Fibroblast of skin of back (primary cell): ENCODE measurements at regions not wholly inside any gene's neighbourhood (a gene's known extent, or its start where the extent isn't known, plus 50 kb on each side); places are given as distances from the start of the nearest gene placed in this dataset.

Experiments
- DNase-seq: peaks from one replicate; pipeline ENCODE4 v3.0.0-alpha.2; 2013

- DNase-seq: no peak
Measured at GRCh38 chr2:187056416-187057334, 207.7 kb upstream of the ZSWIM2 start.

DNA sequence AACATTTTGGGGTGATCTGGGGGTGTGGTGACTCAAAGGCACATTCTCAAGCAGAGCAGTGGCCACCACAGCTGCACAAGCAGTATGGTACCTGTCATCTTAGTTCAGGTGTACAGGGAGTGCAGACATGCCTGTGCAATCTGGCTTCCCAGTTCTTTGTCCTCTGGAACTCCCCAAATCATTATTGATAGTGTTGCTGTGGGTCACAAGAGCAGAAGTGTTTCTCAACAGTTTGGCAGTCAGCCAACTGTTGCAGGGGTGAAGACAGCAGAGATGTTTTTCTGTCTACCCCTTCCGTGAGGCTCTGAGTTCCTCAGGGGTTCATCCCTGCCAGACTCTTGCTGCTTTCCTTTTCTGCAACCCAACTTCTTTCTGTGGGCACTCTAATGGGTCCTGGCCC, 206.5 kb upstream of the ZSWIM2 start:
- DNase-seq: peak; percentile 5

DNA sequence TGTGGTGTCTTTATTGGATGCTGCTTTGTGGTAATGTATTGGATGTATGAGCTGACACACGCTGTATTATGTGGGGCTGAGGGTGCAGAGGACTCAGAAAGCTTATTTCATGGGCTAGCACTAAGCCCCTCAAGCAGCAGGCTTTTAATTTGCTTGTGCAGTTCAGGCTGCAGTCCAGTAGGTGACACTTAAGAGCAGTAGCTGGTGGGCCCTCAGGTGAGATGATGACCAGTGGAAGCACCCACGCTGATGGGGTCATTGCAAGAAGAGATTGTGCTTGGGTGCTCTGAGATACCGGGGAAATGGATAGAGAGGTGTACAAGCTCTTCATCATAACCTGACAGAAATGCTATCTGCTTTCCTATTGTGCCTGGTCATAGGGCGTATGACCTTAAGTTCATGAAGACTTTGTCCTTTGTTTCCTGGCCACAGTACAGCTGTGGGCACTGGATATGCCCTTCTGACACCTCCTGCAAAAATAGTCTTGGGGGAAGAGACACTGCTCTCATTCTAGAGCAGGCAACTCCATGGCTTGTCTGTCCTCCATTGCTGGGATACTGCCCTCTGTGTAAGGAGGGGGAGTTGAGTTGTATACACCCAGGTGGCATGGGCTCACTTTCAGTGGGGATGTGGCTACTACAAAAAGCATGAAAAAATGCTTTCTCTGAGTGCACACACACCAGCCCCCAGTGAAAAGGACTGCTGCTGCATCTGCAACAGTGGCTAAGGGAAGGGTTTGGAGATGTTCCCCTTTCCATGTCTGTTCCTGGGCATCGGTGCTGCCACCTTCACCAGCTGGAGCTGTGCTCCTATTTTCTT, 205.7 kb upstream of the ZSWIM2 start:
- DNase-seq: no peak

DNA sequence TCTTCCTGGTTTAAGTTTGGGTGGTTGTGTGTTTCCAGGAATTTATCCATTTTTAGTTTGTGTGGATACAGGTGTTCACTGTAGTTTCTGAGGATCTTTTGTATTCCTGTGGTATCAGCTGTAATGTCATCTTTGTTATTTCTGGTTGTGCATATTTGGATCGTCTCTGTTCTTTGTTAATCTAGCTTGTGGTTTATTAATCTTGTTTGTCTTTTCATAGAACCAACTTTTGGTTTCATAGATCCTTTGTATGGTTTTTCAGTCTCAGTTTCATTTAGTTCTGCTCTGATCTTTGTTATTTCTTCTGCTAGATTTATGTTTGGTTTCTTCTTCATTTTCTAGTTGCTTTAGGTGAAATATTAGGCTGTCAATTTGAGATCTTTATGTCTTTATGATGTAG, 202.4 kb upstream of the ZSWIM2 start:
- DNase-seq: no peak

DNA sequence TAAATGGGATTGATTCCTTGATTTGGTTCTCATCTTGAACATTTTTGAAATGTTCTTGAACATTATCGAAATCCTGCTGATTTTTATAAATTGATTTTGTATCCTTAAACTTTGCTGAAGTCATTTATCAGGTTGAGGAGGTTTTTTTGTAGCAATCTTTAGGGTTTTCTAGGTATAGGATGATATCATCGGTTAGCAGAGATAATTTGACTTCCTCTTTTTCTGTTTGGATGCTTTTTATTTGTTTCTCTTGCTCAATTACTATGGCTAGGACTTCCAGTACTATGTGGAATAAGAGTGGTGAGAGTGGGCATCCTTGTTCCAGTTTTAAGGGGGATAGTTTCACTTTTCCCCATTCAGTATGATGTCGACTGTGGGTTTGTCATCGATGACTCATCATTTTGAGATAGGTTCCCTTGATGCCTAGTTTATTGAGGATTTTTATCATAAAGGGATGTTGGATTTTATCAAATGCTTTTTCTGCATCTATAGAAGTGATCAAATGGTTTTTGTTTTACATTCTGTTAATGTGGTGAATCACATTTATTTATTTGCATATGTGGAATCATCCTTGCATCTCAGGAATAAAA, 201.5 kb upstream of the ZSWIM2 start:
- no peak for DNase-seq

GRCh38 chr2:187037310-187037709, 188.3 kb upstream of the ZSWIM2 start:
- no peak for DNase-seq

DNA sequence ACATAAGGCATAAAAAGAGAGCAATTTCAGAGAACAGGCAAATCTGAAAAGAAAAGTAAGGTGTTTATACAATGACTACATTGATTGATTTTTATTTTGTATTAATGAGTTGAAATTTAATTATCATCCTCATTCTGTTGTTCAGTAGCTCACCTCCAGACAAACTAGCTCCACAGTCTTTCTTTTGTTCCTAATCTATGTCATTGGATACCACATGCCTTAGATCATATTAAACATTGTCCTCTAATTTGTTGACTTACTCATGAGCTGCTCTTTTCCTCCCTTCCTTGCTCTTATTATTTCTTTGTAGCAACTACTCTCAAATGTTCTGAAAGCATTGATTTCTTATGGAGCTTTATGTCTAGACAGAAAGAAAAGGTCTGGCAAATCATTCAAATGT, 185.5 kb upstream of the ZSWIM2 start:
- no peak for DNase-seq

DNA sequence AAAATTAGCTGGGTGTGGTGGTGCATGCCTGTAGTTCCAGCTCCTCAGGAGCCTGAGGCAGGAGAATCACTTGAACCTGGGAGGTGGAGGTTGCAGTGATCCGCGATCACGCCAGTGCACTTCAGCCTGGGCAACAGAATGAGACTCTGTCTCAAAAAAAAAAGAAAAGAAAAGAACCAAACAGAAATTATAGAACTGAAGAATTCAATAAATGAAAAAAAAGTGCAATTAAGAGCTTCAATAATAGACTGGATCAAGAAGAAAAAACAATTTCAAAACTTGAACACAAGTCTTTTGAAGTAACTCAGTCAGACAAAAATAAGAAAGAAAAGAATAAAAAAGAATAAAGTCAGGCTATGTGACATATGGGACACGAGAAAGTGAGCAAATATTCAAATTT, 175.8 kb upstream of the ZSWIM2 start:
- no peak for DNase-seq

- DNase-seq: peak; percentile 22
Measured at GRCh38 chr2:187023996-187024395, 175.0 kb upstream of the ZSWIM2 start.

DNA sequence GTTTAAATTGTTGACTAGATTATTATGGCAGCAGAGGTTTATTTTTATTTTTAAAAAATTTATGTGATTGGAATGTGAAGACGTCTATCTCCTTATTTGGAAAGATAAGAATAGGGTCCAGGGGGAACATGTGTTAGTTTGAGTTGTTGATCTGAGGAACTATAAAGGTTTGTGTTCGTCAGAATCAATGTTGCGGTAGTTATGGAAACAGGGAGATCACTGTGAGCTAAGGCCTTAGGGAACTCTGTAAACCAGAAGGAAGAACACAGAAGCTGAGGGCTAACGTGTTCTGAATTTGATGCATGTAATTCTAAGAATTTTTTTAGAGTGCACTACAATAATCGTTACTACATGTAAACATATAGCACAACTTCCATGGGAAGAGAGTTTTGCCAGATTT, 168.5 kb upstream of the ZSWIM2 start:
- DNase-seq: no peak

GRCh38 chr2:187013058-187013457, 164.1 kb upstream of the ZSWIM2 start:
- peak; percentile 22 for DNase-seq

GRCh38 chr2:187011206-187011832, 162.3 kb upstream of the ZSWIM2 start:
- DNase-seq: no peak

DNA sequence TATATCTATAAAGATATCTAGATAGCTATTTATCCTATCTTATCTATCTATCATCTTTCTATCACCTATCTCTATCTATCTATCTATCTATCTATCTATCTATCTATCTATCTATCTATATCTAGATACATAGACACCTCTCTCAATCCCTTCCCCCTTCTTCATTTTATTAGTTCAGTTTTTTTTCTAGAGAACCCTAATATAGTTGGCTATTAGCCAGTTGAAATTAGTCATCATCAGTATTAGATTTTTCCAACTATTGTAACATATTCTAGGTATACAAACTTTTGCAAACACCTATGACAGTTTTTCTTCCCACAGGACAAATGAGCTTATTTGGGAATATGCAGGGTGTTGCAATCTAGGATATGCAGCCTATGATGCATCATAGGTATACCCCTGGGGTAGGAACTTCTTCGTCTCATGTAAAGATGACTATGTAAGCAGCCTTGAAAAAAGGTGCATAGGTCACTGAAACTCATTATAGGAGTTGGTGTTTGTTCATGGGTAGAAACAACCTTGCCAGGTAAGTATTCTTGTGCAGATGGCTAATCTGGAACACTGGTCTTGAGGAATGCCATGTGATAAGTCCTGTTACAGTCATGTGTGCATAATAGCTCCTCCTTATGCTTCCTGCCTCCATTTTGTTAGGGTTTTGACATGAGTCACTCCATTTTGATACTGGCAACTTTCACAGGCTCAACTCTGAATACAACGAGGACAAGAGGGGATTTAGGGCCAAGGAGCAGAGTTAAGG, 160.7 kb upstream of the ZSWIM2 start:
- no peak for DNase-seq

DNA sequence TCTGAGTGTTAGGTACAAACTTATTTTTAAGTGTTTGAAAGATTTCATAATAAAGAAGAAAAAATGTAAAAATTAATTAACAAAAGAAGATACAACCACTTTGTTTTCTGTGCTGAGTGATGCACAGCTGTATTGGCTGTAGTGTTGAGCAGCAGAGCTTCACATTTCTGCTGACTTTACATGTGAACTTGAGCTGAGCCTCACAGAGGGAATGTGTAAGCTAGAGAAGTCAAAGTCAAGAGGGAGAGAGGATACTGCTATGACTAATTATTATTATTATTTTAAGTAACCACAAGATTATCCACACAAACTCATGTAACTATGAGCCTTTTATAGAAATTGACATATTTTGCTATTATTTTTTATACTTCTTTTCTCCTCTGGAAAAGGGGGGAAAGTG, 159.1 kb upstream of the ZSWIM2 start:
- peak; percentile 81 for DNase-seq

DNA sequence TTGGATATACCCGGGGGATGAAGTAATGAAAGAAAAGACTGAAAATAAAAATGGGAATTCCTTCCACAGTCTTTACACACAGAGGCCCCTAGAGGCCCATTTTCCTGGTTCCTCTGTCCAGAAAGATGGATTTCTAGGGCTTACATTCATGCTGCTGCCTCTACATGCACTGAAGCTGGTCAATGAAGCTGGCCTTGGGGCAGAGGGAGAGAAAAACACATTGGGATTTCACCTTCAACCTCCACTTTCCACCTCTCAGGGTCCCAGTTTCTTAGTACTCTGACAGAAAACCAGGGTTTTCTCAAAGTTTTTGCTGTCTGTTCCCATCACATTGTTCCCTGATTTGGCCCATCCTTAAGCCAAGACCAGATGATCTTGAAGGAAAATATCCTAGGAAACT, 154.6 kb upstream of the ZSWIM2 start:
- DNase-seq: no peak

DNA sequence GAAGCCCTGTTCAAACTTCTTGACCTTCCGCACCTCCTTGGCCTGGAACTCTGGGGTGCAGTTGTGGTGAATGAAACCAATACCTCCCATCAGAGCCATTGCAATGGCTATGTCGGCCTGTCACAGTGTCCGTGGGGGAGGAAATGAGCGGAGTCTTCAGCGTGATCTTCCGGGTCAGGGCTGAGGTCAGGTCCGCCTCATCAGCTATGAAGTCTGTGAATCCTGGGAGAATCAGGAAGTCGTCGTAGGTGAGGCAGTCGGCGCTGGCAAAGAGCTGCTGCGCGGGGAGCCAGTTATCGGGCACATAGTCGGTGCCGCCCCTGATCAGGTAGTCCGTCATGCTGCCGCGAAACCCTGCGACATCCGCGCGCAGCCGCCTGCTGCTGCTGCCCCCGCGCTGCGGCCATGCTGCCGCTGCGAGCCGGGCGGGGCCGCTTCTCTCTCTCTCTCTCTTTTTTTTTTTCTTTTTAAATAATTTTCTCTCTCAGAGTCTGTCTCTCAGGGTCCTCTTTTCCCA, 154.1 kb upstream of the ZSWIM2 start:
- DNase-seq: no peak

DNA sequence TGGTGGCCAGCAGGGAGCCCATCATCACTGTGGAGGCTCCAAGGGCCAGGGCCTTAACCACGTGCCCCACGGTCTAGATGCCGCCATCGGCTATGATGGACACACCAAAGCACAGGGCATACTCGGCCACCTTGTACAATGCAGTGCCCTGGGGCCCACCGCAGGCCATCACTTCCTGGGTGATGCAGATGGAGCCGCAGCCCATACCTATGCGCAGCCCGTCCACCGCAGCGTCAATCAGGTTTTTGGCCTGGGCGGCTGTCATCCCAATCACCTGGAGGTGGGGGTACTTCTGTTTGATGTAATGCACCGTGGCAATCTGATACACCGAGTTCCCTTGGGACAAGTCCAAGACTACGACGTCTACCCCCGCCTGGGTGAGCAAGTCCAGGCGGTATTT, 153.3 kb upstream of the ZSWIM2 start:
- no peak for DNase-seq

GRCh38 chr2:187001248-187001647, 152.3 kb upstream of the ZSWIM2 start:
- no peak for DNase-seq

GRCh38 chr2:186995092-186995491, 146.1 kb upstream of the ZSWIM2 start:
- peak; percentile 18 for DNase-seq

- DNase-seq: no peak
Measured at GRCh38 chr2:186992597-186992996, 143.6 kb upstream of the ZSWIM2 start.

GRCh38 chr2:186991766-186992417, 142.9 kb upstream of the ZSWIM2 start:
- no peak for DNase-seq
